Gastrocnemius medialis (tissue), 4 donors: ENCODE measurements at regions not wholly inside any gene's neighbourhood (a gene's known extent, or its start where the extent isn't known, plus 50 kb on each side); places are given as distances from the start of the nearest gene placed in this dataset.

Source experiments
- ATAC-seq, 2 donors: fragments of 150-250 bp; one replicate each; pipeline ENCODE4 v1.9.1; 2016
- DNase-seq, 2 donors: peaks; one replicate each; pipeline ENCODE4 v3.0.0-alpha.2; 2019
- H3K27ac ChIP-seq, 4 donors: fragments of 200-600 bp; sonication (generic); 1 replicate in 1 of 4; 2 replicates in 3 of 4; pipeline ENCODE4 v1.5.1; 2016 to 2018; ENCODE audit warnings: mild to moderate bottlenecking in 2 of 4, moderate library complexity in 1 of 4
- H3K27me3 ChIP-seq, 3 donors: fragments of 200-600 bp; sonication (generic) in 2 of 3; 1 replicate in 1 of 3; 2 replicates in 2 of 3; pipeline versions ENCODE4 v1.5.1 to v1.6.0; 2016 to 2019; ENCODE audit warnings: mild to moderate bottlenecking in 1 of 3, moderate library complexity in 1 of 3
- H3K36me3 ChIP-seq, 2 donors: fragments of 200-600 bp; sonication (generic) in 1 of 2; one replicate each; pipeline ENCODE4 v1.5.1; 2017 to 2018
- H3K4me1 ChIP-seq, 2 donors: fragments of 200-600 bp; sonication (generic) in 1 of 2; one replicate each; pipeline ENCODE4 v1.5.1; 2016 to 2017; ENCODE audit warnings: mild to moderate bottlenecking in 2 of 2
- H3K4me3 ChIP-seq, 4 donors: fragments of 200-600 bp; sonication (generic) in 3 of 4; 1 replicate in 1 of 4; 2 replicates in 3 of 4; pipeline ENCODE4 v1.5.1; 2016 to 2019; ENCODE audit warnings: mild to moderate bottlenecking in 2 of 4
- H3K9me3 ChIP-seq, 3 donors: fragments of 200-600 bp; sonication (generic) in 2 of 3; 1 replicate in 1 of 3; 2 replicates in 2 of 3; pipeline ENCODE4 v1.5.1; 2016 to 2019
- POLR2A ChIP-seq, 2 donors: fragments of 450-650 bp; IDR thresholded peaks; one replicate each; pipeline ENCODE4 v1.6.1; 2017; ENCODE audit warnings: antibody characterized with exemption in 2 of 2, mild to moderate bottlenecking in 2 of 2, moderate library complexity in 2 of 2
- in situ Hi-C, 4 donors: fragments of 200-750 bp; cut with MboI; loops; one replicate each; pipeline versions ENCODE4 v1.15.0 to v1.8.0; 2017; ENCODE audit warnings: low sequenced_read_pairs in 4 of 4
- intact Hi-C: fragments of 100-400 bp; cut with DNase I; formaldehyde crosslinking; loops from one replicate; pipeline ENCODE4 v1.15.1; 2023; ENCODE audit warnings: low total_unique reads
- TF ChIP-seq, protein P1 (sequence below), 5 experiments: fragments of 450-650 bp in 3 of 5; fragments of 200-600 bp in 2 of 5; sonication (generic) in 2 of 5; IDR thresholded peaks in 4 of 5; conservative IDR thresholded peaks in 1 of 5; 1 replicate in 4 of 5; 2 replicates in 1 of 5; pipeline ENCODE4 v1.5.1; 2016 to 2019; ENCODE audit warnings: antibody characterized with exemption in 5 of 5, mild to moderate bottlenecking in 3 of 5, moderate library complexity in 3 of 5

DNA sequence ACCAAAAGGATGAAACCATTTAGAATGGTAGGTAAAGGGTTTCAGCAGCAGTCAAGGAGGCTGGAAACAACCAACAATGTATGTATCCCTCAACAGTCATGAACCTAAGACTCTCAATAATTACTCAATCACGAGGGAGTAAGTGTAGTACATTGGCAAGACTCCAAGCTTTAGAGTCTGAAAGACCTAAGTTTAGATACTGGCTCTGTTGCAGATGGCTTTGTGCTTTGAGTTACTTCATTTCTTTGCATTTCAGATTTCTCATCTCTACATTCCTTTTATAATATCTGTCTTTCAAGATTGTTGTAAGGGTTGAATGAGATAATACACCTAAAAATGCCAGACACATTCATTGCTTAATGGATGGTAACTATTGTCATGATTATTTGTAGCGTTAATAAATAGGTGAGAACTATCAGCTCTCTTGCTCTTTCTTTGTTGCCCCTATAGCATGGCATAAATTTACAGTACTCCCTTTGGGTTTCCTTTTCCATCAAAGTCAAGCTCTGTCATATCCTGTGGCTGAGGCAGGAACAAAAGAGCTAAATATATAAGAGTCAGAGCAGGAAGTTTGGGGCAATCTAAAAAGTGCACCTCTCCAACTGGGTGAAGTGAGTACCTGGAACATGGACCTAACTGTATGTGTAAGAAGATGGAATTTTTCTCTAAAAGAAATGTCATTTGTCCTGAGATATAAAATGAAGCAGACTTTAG lies 228.2 kb upstream of the ZC3H12C start:
- H3K4me1 ChIP-seq = no peaks in the 10 kb centered on the region
- no peak overlapping the region for H3K27ac ChIP-seq
- no peaks in the 10 kb centered on the region for H3K36me3 ChIP-seq
- no peak for TF ChIP-seq POLR2A (IDR thresholded peaks at IDR 0.05)
- TF ChIP-seq, protein P1, sequence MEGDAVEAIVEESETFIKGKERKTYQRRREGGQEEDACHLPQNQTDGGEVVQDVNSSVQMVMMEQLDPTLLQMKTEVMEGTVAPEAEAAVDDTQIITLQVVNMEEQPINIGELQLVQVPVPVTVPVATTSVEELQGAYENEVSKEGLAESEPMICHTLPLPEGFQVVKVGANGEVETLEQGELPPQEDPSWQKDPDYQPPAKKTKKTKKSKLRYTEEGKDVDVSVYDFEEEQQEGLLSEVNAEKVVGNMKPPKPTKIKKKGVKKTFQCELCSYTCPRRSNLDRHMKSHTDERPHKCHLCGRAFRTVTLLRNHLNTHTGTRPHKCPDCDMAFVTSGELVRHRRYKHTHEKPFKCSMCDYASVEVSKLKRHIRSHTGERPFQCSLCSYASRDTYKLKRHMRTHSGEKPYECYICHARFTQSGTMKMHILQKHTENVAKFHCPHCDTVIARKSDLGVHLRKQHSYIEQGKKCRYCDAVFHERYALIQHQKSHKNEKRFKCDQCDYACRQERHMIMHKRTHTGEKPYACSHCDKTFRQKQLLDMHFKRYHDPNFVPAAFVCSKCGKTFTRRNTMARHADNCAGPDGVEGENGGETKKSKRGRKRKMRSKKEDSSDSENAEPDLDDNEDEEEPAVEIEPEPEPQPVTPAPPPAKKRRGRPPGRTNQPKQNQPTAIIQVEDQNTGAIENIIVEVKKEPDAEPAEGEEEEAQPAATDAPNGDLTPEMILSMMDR (IDR thresholded peaks at IDR 0.05 in 4 of 5, conservative IDR thresholded peaks at IDR 0.05 in 1 of 5) = no peak
- no peak for DNase-seq
- no peak overlapping the region for H3K4me3 ChIP-seq
- peak in 1 of 2 donors; percentile 23 for ATAC-seq
- in situ Hi-C loops = no loop called here
- no peaks in the 10 kb centered on the region for H3K27me3 ChIP-seq
- no peaks in the 10 kb centered on the region for H3K9me3 ChIP-seq
- intact Hi-C loops = no loop called here

GRCh38 chr11:109865548-109866186 lies 227.5 kb upstream of the ZC3H12C start:
- Histone ChIP-seq H3K4me1 (no peaks in the 10 kb centered on the region), H3K36me3 (no peaks in the 10 kb centered on the region), H3K27me3 (no peaks in the 10 kb centered on the region), H3K4me3 (no peak overlapping the region), H3K9me3 (no peaks in the 10 kb centered on the region), H3K27ac (no peak overlapping the region)
- ATAC-seq (no peak), DNase-seq (no peak)
- no peak for TF ChIP-seq POLR2A (IDR thresholded peaks at IDR 0.05)
- TF ChIP-seq, protein P1 (IDR thresholded peaks at IDR 0.05 in 4 of 5, conservative IDR thresholded peaks at IDR 0.05 in 1 of 5) = no peak
- in situ Hi-C loops = no loop called here
- intact Hi-C loops = no loop called here

DNA sequence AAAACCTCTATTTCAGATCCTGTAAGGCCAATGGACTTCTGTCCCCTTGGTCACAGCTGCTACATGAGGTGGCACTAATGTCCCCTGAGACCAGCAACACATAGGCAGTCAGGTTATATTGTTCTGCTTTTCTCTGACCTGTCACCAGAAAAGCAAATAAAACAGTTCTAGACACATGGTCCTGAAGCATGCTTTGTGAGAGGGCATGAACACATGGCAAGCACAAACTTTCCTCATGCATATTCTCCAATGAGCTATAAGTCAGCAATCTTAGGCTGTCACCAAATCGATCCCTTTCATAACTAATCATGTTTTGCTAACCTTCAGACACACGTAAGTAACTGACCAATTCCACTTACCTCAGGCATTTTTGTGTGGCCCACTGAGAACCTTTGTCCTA lies 225.4 kb upstream of the ZC3H12C start:
- in situ Hi-C loops (no loop called here), intact Hi-C loops (no loop called here)
- H3K4me3 ChIP-seq = no peak overlapping the region
- H3K27ac ChIP-seq = no peak overlapping the region
- H3K36me3 ChIP-seq = no peaks in the 10 kb centered on the region
- H3K9me3 ChIP-seq = no peaks in the 10 kb centered on the region
- no peaks in the 10 kb centered on the region for H3K4me1 ChIP-seq
- TF ChIP-seq, protein P1 (IDR thresholded peaks at IDR 0.05 in 4 of 5, conservative IDR thresholded peaks at IDR 0.05 in 1 of 5) = no peak
- no peak for TF ChIP-seq POLR2A (IDR thresholded peaks at IDR 0.05)
- no peak for DNase-seq
- H3K27me3 ChIP-seq = no peaks in the 10 kb centered on the region
- ATAC-seq = no peak

DNA sequence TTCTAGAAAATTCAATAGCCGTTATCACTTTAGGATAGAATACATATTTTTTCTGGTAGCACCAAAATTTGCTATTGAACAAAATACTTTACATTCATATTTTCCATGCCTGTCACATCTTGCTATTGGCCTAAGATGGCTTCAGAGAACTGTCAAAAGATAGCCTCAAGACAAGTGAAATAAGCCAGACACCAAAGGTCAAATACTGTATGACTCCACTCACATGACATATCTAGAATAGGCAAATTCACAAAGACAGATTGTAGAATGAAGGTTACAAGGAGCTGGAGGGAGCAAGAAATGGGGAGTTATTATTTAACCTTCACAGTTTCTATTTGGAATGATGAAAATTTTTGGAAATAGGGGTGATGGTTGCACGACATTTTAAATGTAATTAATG lies 223.7 kb upstream of the ZC3H12C start:
- Histone ChIP-seq H3K36me3 (no peaks in the 10 kb centered on the region), H3K9me3 (no peaks in the 10 kb centered on the region), H3K27me3 (no peaks in the 10 kb centered on the region), H3K27ac (no peak overlapping the region), H3K4me3 (no peak overlapping the region), H3K4me1 (no peaks in the 10 kb centered on the region)
- intact Hi-C loops (no loop called here), in situ Hi-C loops (no loop called here)
- no peak for DNase-seq
- no peak for ATAC-seq
- TF ChIP-seq, protein P1 (IDR thresholded peaks at IDR 0.05 in 4 of 5, conservative IDR thresholded peaks at IDR 0.05 in 1 of 5) = no peak
- TF ChIP-seq POLR2A (IDR thresholded peaks at IDR 0.05) = no peak
